Cardiac muscle cell (in vitro differentiated cells and primary cell): ENCODE measurements at regions not wholly inside any gene's neighbourhood (a gene's known extent, or its start where the extent isn't known, plus 50 kb on each side); places are given as distances from the start of the nearest gene placed in this dataset.

Experiments
- DNase-seq, 2 donors: peaks; one replicate each; pipeline versions ENCODE4 v3.0.0 to v3.0.0-alpha.2; 2010 to 2017; ENCODE audit warnings: low read depth in 1 of 2, low spot score in 1 of 2
- H3K27ac ChIP-seq: fragments of 200-600 bp; sonication (generic); 2 replicates; pipeline ENCODE4 v1.5.1; 2016
- H3K27me3 ChIP-seq: fragments of 200-600 bp; sonication (generic); 2 replicates; pipeline ENCODE4 v1.6.0; 2016; ENCODE audit warnings: control low read depth
- H3K36me3 ChIP-seq: fragments of 200-600 bp; sonication (generic); 2 replicates; pipeline ENCODE4 v1.5.1; 2016; ENCODE audit warnings: control low read depth
- H3K4me1 ChIP-seq: fragments of 200-600 bp; sonication (generic); 2 replicates; pipeline ENCODE4 v1.8.1; 2017; ENCODE audit warnings: low read depth, mild to moderate bottlenecking, mixed run types
- H3K4me3 ChIP-seq: fragments of 200-600 bp; sonication (generic); 2 replicates; pipeline ENCODE4 v1.5.1; 2016; ENCODE audit warnings: mild to moderate bottlenecking
- H3K9me3 ChIP-seq: fragments of 200-600 bp; sonication (generic); 2 replicates; pipeline ENCODE4 v1.5.1; 2017; ENCODE audit warnings: low read depth, mild to moderate bottlenecking, control low read depth
- TF ChIP-seq, protein P1 (sequence below): IDR thresholded peaks from 2 replicates; pipeline ENCODE4 v1.5.1; 2012; ENCODE audit warnings: low read depth, mild to moderate bottlenecking, low read length

DNA sequence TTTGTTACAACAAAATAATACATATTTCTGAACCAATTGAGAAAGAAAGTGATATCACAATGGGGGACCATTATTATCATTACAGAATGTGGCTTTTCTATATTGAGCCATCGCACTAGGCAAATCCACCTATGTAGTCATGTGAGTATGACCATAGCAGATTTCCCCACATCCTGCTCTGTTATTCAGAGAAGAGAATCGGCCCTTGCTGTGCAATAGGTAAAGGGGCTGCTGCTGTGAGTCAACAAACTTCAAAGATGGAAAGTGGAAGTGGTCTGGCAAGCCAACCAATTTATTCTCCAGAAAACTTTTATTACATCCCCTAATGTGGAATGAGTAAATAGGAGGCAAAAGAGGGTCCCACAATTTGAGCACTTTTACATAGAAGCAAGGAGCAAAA lies 573.4 kb downstream of the ETV1 start:
- no peaks in the 10 kb centered on the region for H3K9me3 ChIP-seq
- H3K27ac ChIP-seq = no peak overlapping the region
- H3K36me3 ChIP-seq = no peaks in the 10 kb centered on the region
- no peak for DNase-seq
- TF ChIP-seq, protein P1, sequence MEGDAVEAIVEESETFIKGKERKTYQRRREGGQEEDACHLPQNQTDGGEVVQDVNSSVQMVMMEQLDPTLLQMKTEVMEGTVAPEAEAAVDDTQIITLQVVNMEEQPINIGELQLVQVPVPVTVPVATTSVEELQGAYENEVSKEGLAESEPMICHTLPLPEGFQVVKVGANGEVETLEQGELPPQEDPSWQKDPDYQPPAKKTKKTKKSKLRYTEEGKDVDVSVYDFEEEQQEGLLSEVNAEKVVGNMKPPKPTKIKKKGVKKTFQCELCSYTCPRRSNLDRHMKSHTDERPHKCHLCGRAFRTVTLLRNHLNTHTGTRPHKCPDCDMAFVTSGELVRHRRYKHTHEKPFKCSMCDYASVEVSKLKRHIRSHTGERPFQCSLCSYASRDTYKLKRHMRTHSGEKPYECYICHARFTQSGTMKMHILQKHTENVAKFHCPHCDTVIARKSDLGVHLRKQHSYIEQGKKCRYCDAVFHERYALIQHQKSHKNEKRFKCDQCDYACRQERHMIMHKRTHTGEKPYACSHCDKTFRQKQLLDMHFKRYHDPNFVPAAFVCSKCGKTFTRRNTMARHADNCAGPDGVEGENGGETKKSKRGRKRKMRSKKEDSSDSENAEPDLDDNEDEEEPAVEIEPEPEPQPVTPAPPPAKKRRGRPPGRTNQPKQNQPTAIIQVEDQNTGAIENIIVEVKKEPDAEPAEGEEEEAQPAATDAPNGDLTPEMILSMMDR = no peak
- H3K4me1 ChIP-seq = peaks cover 21% of the 10 kb centered on the region
- H3K27me3 ChIP-seq = no peaks in the 10 kb centered on the region
- H3K4me3 ChIP-seq = no peak overlapping the region

- Histone ChIP-seq H3K4me1 (peaks cover 21% of the 10 kb centered on the region), H3K27me3 (no peaks in the 10 kb centered on the region), H3K27ac (no peak overlapping the region), H3K4me3 (no peak overlapping the region), H3K9me3 (no peaks in the 10 kb centered on the region), H3K36me3 (no peaks in the 10 kb centered on the region)
- DNase-seq = no peak
- TF ChIP-seq, protein P1 = no peak
Measured at GRCh38 chr7:13416544-13416943, 572.9 kb downstream of the ETV1 start.

- Histone ChIP-seq H3K4me3 (no peak overlapping the region), H3K9me3 (no peaks in the 10 kb centered on the region), H3K27me3 (no peaks in the 10 kb centered on the region), H3K36me3 (no peaks in the 10 kb centered on the region), H3K27ac (no peak overlapping the region), H3K4me1 (no peaks in the 10 kb centered on the region)
- TF ChIP-seq, protein P1 = no peak
- no peak for DNase-seq
Measured at GRCh38 chr7:13420726-13421125, 568.7 kb downstream of the ETV1 start.

GRCh38 chr7:13421776-13422175 lies 567.7 kb downstream of the ETV1 start:
- Histone ChIP-seq H3K4me3 (no peak overlapping the region), H3K27me3 (no peaks in the 10 kb centered on the region), H3K36me3 (no peaks in the 10 kb centered on the region), H3K9me3 (no peaks in the 10 kb centered on the region), H3K27ac (no peak overlapping the region), H3K4me1 (no peaks in the 10 kb centered on the region)
- no peak for DNase-seq
- TF ChIP-seq, protein P1 = no peak

GRCh38 chr7:13433946-13434345 lies 555.5 kb downstream of the ETV1 start:
- Histone ChIP-seq H3K9me3 (no peaks in the 10 kb centered on the region), H3K4me3 (no peak overlapping the region), H3K27ac (no peak overlapping the region), H3K36me3 (no peaks in the 10 kb centered on the region), H3K4me1 (no peaks in the 10 kb centered on the region), H3K27me3 (no peaks in the 10 kb centered on the region)
- TF ChIP-seq, protein P1 = no peak
- no peak for DNase-seq

DNA sequence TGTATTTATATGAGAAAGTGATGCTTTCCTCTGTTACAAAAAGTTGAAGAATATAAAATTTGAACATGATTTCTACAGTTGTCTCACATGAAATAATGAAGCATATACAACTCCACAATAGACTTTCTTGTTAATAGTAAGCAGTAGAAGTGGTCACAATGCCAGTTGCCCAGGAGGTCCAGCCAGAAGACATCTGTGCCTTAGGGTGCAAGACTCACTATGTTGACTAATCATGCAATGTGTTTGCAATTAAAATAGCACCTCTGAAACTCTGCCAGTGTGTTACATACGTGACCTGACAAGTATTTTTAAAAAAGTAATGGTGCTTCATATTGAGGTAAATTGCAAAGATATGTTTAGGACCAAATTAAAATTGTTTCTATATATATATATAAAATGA lies 547.2 kb downstream of the ETV1 start:
- Histone ChIP-seq H3K9me3 (no peaks in the 10 kb centered on the region), H3K27ac (no peak overlapping the region), H3K4me1 (no peaks in the 10 kb centered on the region), H3K4me3 (no peak overlapping the region), H3K36me3 (no peaks in the 10 kb centered on the region), H3K27me3 (no peaks in the 10 kb centered on the region)
- no peak for DNase-seq
- TF ChIP-seq, protein P1 = no peak
